Activated T-cell treated with anti-CD3 and anti-CD28 coated beads for 4 hours (primary cell): ENCODE measurements at regions not wholly inside any gene's neighbourhood (a gene's known extent, or its start where the extent isn't known, plus 50 kb on each side); places are given as distances from the start of the nearest gene placed in this dataset.

Experiments used
- DNase-seq: peaks from one replicate; pipeline ENCODE4 v3.0.0-alpha.2; 2020

DNA sequence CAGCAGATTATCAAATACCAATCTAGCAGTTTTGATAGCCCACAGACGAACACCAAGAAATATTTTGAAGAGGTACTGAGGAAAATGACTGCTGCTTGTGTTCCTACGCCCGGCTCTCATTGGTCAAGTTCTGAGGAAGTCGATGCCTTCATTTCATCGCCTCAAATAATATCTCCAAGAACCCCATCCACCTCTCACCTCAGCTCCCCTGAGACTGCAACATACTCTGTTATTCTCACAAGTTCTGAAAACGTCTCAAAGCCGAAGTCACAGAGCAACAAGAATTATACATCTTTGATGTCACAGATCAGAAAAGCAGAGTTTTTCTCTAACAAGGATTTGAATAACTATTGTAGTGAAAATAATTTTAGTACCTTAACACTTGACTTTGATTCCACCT is 55.5 kb upstream of the BCAT1 start:
- no peak for DNase-seq

DNA sequence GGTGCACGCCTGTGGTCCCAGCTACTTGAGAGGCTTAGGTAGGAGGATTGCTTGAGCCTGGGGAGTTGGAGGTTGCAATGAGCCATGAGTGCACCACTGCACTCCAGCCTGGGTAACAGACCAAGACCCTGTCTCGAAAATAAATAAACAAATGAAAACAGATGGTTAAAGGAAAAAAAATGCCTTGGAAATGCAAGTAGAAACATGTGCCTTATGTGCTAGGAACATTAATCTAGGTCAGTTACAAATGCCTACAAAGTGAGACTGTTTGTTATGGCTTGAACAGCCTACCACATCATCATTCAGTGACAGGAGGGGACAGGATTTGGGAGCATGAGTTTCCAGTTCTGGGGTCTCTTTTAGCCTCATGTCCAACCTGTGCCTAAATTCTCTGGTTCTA is 52.4 kb upstream of the BCAT1 start:
- DNase-seq, result no peak
